Astrocyte (in vitro differentiated cells and primary cell): ENCODE measurements at regions not wholly inside any gene's neighbourhood (a gene's known extent, or its start where the extent isn't known, plus 50 kb on each side); places are given as distances from the start of the nearest gene placed in this dataset.

Experiments
- DNase-seq: peaks from one replicate; pipeline ENCODE4 v3.0.0-alpha.2; 2010; ENCODE audit warnings: low read depth
- FAIRE-seq: peaks from 2 replicates; lab custom pipeline; 2011; peaks lifted over from hg19 to GRCh38; lab: Jason Lieb, UNC
- H2AFZ ChIP-seq: 2 replicates; pipeline ENCODE4 v1.6.0; 2012; ENCODE audit warnings: low read depth, low read length, inconsistent platforms
- H3K27ac ChIP-seq: 2 replicates; pipeline ENCODE4 v1.5.1; 2011; ENCODE audit warnings: low read depth, low read length, inconsistent platforms
- H3K27me3 ChIP-seq: 2 replicates; pipeline ENCODE4 v1.6.0; 2011; ENCODE audit warnings: low read length, inconsistent platforms; ENCODE audit not compliant: insufficient read depth
- H3K36me3 ChIP-seq: 2 replicates; pipeline ENCODE4 v1.5.1; 2011; ENCODE audit warnings: low read length, inconsistent platforms; ENCODE audit not compliant: insufficient read depth
- H3K4me1 ChIP-seq: 2 replicates; pipeline ENCODE4 v1.5.1; 2011; ENCODE audit warnings: low read length, inconsistent platforms; ENCODE audit not compliant: insufficient read depth
- H3K4me2 ChIP-seq: 2 replicates; pipeline ENCODE4 v1.6.0; 2012; ENCODE audit warnings: low read length, inconsistent platforms
- H3K4me3 ChIP-seq: 2 replicates; pipeline ENCODE4 v1.5.1; 2011; ENCODE audit warnings: low read depth, mild to moderate bottlenecking, low read length, inconsistent platforms; ENCODE audit not compliant: insufficient read depth
- H3K79me2 ChIP-seq: 2 replicates; pipeline ENCODE4 v1.6.0; 2012; ENCODE audit warnings: mild to moderate bottlenecking, low read length, inconsistent platforms; ENCODE audit not compliant: insufficient read depth
- H3K9ac ChIP-seq: 2 replicates; pipeline ENCODE4 v1.6.0; 2012; ENCODE audit warnings: mild to moderate bottlenecking, low read length, inconsistent platforms
- H3K9me3 ChIP-seq: 2 replicates; pipeline ENCODE4 v1.5.1; 2012; ENCODE audit warnings: low read depth, mild to moderate bottlenecking, low read length, inconsistent platforms; ENCODE audit not compliant: insufficient read depth
- H4K20me1 ChIP-seq: 2 replicates; pipeline ENCODE4 v1.6.0; 2012; ENCODE audit warnings: low read length, inconsistent platforms; ENCODE audit not compliant: insufficient read depth
- H3K27ac Mint-ChIP-seq: one replicate; pipeline ENCODE4 v1.8.0; 2021; ENCODE audit warnings: mild to moderate bottlenecking, mixed read lengths; ENCODE audit not compliant: unreplicated experiment
- H3K27me3 Mint-ChIP-seq: one replicate; pipeline ENCODE4 v1.8.0; 2021; ENCODE audit warnings: low read depth, mixed read lengths; ENCODE audit not compliant: unreplicated experiment
- H3K36me3 Mint-ChIP-seq: one replicate; pipeline ENCODE4 v1.8.0; 2021; ENCODE audit warnings: low read depth, mixed read lengths; ENCODE audit not compliant: unreplicated experiment
- H3K4me1 Mint-ChIP-seq: one replicate; pipeline ENCODE4 v1.8.0; 2021; ENCODE audit warnings: low read depth, mixed read lengths; ENCODE audit not compliant: unreplicated experiment
- H3K4me3 Mint-ChIP-seq: one replicate; pipeline ENCODE4 v1.8.0; 2021; ENCODE audit warnings: mild to moderate bottlenecking, moderate library complexity, mixed read lengths; ENCODE audit not compliant: unreplicated experiment
- H3K9me3 Mint-ChIP-seq: one replicate; pipeline ENCODE4 v1.8.0; 2021; ENCODE audit warnings: mild to moderate bottlenecking, mixed read lengths; ENCODE audit not compliant: unreplicated experiment
- EZH2 ChIP-seq: IDR thresholded peaks from 2 replicates; pipeline ENCODE4 v1.6.1; 2012; ENCODE audit warnings: mild to moderate bottlenecking, low read length, inconsistent platforms; ENCODE audit not compliant: insufficient read depth
- TF ChIP-seq, protein P1 (sequence below): IDR thresholded peaks from 2 replicates; pipeline ENCODE4 v1.5.1; 2011; ENCODE audit warnings: low read depth, mild to moderate bottlenecking, inconsistent platforms, low read length, moderate library complexity; ENCODE audit not compliant: insufficient read depth

DNA sequence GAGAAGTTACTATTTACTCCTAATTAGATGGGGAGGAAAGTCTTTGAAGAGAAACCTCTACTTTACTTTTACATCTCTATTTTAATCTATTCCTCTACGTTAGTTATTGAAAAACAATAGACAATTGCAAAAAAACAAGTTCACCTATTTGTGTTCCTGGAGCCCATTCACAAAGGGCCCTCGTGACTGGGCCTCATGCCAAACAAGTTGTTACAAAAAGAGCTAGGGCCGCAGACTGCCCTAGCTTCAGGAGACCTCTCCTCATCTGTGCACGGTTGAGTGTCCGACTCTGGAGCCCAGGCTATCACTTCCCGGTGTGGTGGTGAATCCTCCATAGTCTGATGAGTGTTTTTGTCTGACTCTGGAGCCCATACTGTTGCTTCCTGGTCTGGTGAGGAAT lies 190.9 kb downstream of the ZNF486 start:
- Mint-ChIP-seq H3K27ac (no peak overlapping the region), H3K36me3 (no peaks in the 10 kb centered on the region), H3K9me3 (peaks cover 15% of the 10 kb centered on the region), H3K4me1 (no peaks in the 10 kb centered on the region), H3K27me3 (no peaks in the 10 kb centered on the region), H3K4me3 (no peak overlapping the region)
- no peak for DNase-seq
- Histone ChIP-seq H3K4me2 (no peak overlapping the region), H3K4me3 (no peak overlapping the region), H3K9me3 (no peaks in the 10 kb centered on the region), H3K4me1 (no peaks in the 10 kb centered on the region), H3K36me3 (no peaks in the 10 kb centered on the region), H2AFZ (no peak overlapping the region), H3K27ac (no peak overlapping the region), H3K27me3 (no peaks in the 10 kb centered on the region), H3K9ac (no peak overlapping the region), H4K20me1 (no peaks in the 10 kb centered on the region), H3K79me2 (no peaks in the 10 kb centered on the region)
- TF ChIP-seq, protein P1, sequence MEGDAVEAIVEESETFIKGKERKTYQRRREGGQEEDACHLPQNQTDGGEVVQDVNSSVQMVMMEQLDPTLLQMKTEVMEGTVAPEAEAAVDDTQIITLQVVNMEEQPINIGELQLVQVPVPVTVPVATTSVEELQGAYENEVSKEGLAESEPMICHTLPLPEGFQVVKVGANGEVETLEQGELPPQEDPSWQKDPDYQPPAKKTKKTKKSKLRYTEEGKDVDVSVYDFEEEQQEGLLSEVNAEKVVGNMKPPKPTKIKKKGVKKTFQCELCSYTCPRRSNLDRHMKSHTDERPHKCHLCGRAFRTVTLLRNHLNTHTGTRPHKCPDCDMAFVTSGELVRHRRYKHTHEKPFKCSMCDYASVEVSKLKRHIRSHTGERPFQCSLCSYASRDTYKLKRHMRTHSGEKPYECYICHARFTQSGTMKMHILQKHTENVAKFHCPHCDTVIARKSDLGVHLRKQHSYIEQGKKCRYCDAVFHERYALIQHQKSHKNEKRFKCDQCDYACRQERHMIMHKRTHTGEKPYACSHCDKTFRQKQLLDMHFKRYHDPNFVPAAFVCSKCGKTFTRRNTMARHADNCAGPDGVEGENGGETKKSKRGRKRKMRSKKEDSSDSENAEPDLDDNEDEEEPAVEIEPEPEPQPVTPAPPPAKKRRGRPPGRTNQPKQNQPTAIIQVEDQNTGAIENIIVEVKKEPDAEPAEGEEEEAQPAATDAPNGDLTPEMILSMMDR, result no peak
- TF ChIP-seq EZH2, result no peak
- no peak for FAIRE-seq

DNA sequence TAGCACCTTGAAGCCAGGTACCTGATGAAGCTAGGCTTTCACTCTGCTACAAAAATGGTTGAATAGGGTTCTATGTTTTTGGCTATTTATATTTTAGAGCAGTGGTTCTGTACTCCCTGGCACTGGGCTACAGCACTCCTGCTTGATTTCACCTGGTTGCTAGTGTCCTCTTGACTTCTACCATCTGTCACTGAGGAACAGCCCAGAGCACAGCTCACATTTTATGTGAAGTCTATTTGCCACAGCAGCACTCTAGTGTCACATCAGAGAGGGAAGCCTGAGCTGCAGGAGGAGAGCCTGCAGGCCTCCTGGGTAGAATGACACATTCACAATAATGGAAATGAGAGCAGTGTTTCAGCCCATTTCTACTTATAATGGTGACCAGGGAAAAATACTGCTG lies 184.2 kb downstream of the ZNF486 start:
- no peaks in the 10 kb centered on the region for H3K4me1 ChIP-seq
- no peaks in the 10 kb centered on the region for H3K4me1 Mint-ChIP-seq

DNA sequence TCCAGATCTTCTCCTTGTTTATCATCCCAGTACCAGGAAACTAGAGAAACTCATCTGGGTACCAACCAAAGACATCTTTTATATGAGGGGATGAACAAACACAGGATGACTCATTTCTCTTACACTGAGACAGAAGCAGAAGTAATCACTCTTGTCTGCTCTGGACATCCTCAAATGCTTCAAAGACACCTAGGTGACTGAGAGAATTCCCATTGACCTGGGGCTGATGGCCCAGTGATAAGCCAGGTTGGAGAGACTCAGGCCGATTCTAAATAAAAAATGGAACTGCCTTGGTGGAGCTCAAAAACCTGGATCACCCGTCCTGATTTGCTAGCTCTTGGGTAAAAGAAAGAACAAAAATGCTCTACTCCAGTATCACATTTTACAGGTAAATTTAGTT lies 182.2 kb downstream of the ZNF486 start:
- Histone ChIP-seq H3K4me1 (no peaks in the 10 kb centered on the region), H4K20me1 (no peaks in the 10 kb centered on the region), H3K27me3 (no peaks in the 10 kb centered on the region), H3K9me3 (no peaks in the 10 kb centered on the region), H3K27ac (no peak overlapping the region), H3K79me2 (no peaks in the 10 kb centered on the region), H3K9ac (no peak overlapping the region), H3K4me2 (no peak overlapping the region), H2AFZ (no peak overlapping the region), H3K36me3 (no peaks in the 10 kb centered on the region), H3K4me3 (no peak overlapping the region)
- no peaks in the 10 kb centered on the region for H3K9me3 Mint-ChIP-seq
- no peak overlapping the region for H3K4me3 Mint-ChIP-seq
- TF ChIP-seq, protein P1, result no peak
- TF ChIP-seq EZH2, result no peak
- no peaks in the 10 kb centered on the region for H3K27me3 Mint-ChIP-seq
- no peak overlapping the region for H3K27ac Mint-ChIP-seq
- FAIRE-seq (no peak), DNase-seq (no peak)
- H3K4me1 Mint-ChIP-seq, result no peaks in the 10 kb centered on the region
- H3K36me3 Mint-ChIP-seq, result no peaks in the 10 kb centered on the region

More for the DNA sequence above, 184.2 kb downstream of the ZNF486 start:
- no peaks in the 10 kb centered on the region for H3K27me3 ChIP-seq
- H3K79me2 ChIP-seq, result no peaks in the 10 kb centered on the region
- H3K9me3 ChIP-seq, result no peaks in the 10 kb centered on the region
- Mint-ChIP-seq H3K4me3 (no peak overlapping the region), H3K27ac (no peak overlapping the region), H3K9me3 (peaks cover 3% of the 10 kb centered on the region), H3K36me3 (no peaks in the 10 kb centered on the region), H3K27me3 (no peaks in the 10 kb centered on the region)
- DNase-seq, result no peak
- no peak overlapping the region for H2AFZ ChIP-seq
- no peak overlapping the region for H3K27ac ChIP-seq
- no peaks in the 10 kb centered on the region for H4K20me1 ChIP-seq
- H3K4me2 ChIP-seq, result no peak overlapping the region
- H3K9ac ChIP-seq, result no peak overlapping the region
- H3K4me3 ChIP-seq, result no peak overlapping the region
- FAIRE-seq, result no peak
- no peaks in the 10 kb centered on the region for H3K36me3 ChIP-seq
- TF ChIP-seq, protein P1, result no peak
- TF ChIP-seq EZH2, result no peak
